Lower leg skin (tissue), 3 donors: ENCODE measurements at regions not wholly inside any gene's neighbourhood (a gene's known extent, or its start where the extent isn't known, plus 50 kb on each side); places are given as distances from the start of the nearest gene placed in this dataset.

Experiments
- CTCF ChIP-seq, 3 donors: fragments of 450-650 bp; IDR thresholded peaks; one replicate each; pipeline ENCODE4 v1.5.1; 2016; ENCODE audit warnings: antibody characterized with exemption in 3 of 3, mild to moderate bottlenecking in 3 of 3, moderate library complexity in 2 of 3
- POLR2A ChIP-seq, 2 donors: fragments of 450-650 bp; IDR thresholded peaks; one replicate each; pipeline ENCODE4 v1.6.1; 2016 to 2017; ENCODE audit warnings: antibody characterized with exemption in 2 of 2, mild to moderate bottlenecking in 1 of 2, moderate library complexity in 1 of 2

DNA sequence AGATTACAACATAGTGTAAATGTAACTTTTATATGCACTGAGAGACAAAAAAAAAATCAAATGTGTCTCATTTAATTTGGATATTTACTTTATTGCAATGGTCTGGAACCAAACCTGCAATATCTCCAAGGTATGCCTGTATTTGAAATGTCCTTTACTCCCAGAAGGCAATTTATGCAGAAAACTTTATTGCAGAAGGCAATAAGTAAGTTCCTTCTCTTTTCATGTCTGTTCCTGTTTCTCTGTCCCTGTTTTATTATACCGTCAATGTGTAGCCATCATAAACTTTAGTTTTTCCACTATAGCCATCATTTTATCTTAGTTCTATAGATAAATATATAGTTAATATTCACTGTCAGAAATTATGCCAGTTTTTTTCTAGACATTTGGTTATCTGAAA is 513.1 kb upstream of the FAM98A start:
- TF ChIP-seq CTCF (IDR thresholded peaks at IDR 0.05) (no peak), POLR2A (IDR thresholded peaks at IDR 0.05) (no peak)
